Hepatocyte (in vitro differentiated cells): ENCODE measurements at regions not wholly inside any gene's neighbourhood (a gene's known extent, or its start where the extent isn't known, plus 50 kb on each side); places are given as distances from the start of the nearest gene placed in this dataset.

ENCODE experiments used
- DNase-seq: peaks from one replicate; pipeline ENCODE4 v3.0.0-alpha.2; 2016; ENCODE audit warnings: low spot score
- H2AFZ ChIP-seq: fragments of 200-600 bp; sonication (generic); 2 replicates; pipeline ENCODE4 v1.6.0; 2016; ENCODE audit warnings: antibody characterized with exemption, mild to moderate bottlenecking
- H3K27ac ChIP-seq: fragments of 200-600 bp; sonication (generic); 2 replicates; pipeline ENCODE4 v1.5.1; 2016; ENCODE audit warnings: mild to moderate bottlenecking
- H3K27me3 ChIP-seq: fragments of 200-600 bp; sonication (generic); 2 replicates; pipeline ENCODE4 v1.6.1; 2016
- H3K36me3 ChIP-seq: fragments of 200-600 bp; sonication (generic); replicated peaks from 2 replicates; pipeline ENCODE4 v1.5.1; 2016; ENCODE audit warnings: low read depth; ENCODE audit not compliant: insufficient read depth
- H3K4me1 ChIP-seq: fragments of 200-600 bp; sonication (generic); 2 replicates; pipeline ENCODE4 v1.5.1; 2016; ENCODE audit warnings: mild to moderate bottlenecking, moderate library complexity; ENCODE audit not compliant: insufficient read depth
- H3K4me2 ChIP-seq: fragments of 200-600 bp; sonication (generic); 2 replicates; pipeline ENCODE4 v1.6.0; 2016
- H3K4me3 ChIP-seq: fragments of 200-600 bp; sonication (generic); 2 replicates; pipeline ENCODE4 v1.5.1; 2016; ENCODE audit warnings: mild to moderate bottlenecking
- H3K79me2 ChIP-seq: fragments of 200-600 bp; sonication (generic); 2 replicates; pipeline ENCODE4 v1.6.0; 2017; ENCODE audit warnings: mild to moderate bottlenecking
- H3K9me2 ChIP-seq: fragments of 200-600 bp; sonication (generic); replicated peaks from 2 replicates; pipeline ENCODE4 v1.6.0; 2017; ENCODE audit warnings: mild to moderate bottlenecking; ENCODE audit not compliant: insufficient read depth
- H3K9me3 ChIP-seq: fragments of 200-600 bp; sonication (generic); 2 replicates; pipeline ENCODE4 v1.5.1; 2016; ENCODE audit warnings: low read depth, mild to moderate bottlenecking
- H4K20me1 ChIP-seq: fragments of 200-600 bp; sonication (generic); 2 replicates; pipeline ENCODE4 v1.6.0; 2016; ENCODE audit warnings: mild to moderate bottlenecking; ENCODE audit not compliant: insufficient read depth, poor library complexity, severe bottlenecking
- EZH2 ChIP-seq: fragments of 200-600 bp; sonication (generic); IDR thresholded peaks from 2 replicates; pipeline ENCODE4 v1.6.1; 2016; ENCODE audit warnings: antibody characterized with exemption, mild to moderate bottlenecking, borderline replicate concordance
- EZH2phosphoT487 ChIP-seq: fragments of 200-600 bp; sonication (generic); IDR thresholded peaks from one replicate; pipeline ENCODE4 v1.6.1; 2018; ENCODE audit warnings: antibody characterized with exemption, mild to moderate bottlenecking, low read depth, moderate library complexity; ENCODE audit not compliant: unreplicated experiment, severe bottlenecking
- WGBS: methylation state at CpG from one replicate; pipeline ENCODE4 v1.1.6; 2016; ENCODE audit warnings: low lambda C conversion rate; ENCODE audit errors: missing lambda C conversion rate; 5-methylcytosine and 5-hydroxymethylcytosine counted together
- TF ChIP-seq, protein P1 (sequence below): fragments of 200-600 bp; sonication (generic); IDR thresholded peaks from 2 replicates; pipeline ENCODE4 v1.5.1; 2016; ENCODE audit warnings: antibody characterized with exemption, mild to moderate bottlenecking; ENCODE audit not compliant: poor library complexity

DNA sequence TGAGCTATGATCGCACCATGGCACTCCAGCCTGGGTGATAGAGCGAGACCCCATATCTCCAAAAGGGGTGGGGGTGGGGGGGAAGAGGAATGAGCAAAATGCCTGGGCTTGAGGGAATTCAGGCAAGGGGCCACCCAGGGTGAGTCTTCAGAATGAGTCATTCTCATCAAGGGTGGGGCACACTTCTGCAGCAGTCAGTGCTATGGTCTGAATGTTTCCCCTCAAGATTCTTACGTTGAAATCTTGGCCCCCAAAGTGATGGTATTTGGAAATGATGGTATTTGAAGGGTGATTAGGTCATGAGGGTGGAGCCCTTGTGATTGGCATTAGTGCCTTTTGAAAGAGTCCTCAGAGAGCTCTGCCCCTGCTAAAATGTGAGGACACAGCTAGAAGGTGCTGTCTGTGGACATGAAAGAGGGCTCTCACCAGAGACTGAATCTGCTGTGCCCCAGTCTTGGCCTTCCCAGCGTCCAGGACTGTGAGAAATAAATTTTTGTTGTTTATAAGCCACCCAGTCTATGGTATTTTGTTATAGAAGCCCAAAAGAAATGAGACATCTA is 86.4 kb upstream of the THY1 start:
- Histone ChIP-seq H3K79me2 (no peaks in the 10 kb centered on the region), H3K9me2 (no peaks in the 10 kb centered on the region), H3K4me2 (no peak overlapping the region), H3K4me1 (no peaks in the 10 kb centered on the region), H4K20me1 (no peaks in the 10 kb centered on the region), H3K9me3 (no peaks in the 10 kb centered on the region), H3K4me3 (no peak overlapping the region), H2AFZ (no peak overlapping the region), H3K27ac (no peak overlapping the region), H3K27me3 (peaks cover 5% of the 10 kb centered on the region), H3K36me3 (no peaks in the 10 kb centered on the region)
- WGBS = 72% methylated on average over 4 of the region's 4 CpGs
- DNase-seq = no peak
- TF ChIP-seq EZH2phosphoT487 (no peak), EZH2 (no peak)
- TF ChIP-seq, protein P1, sequence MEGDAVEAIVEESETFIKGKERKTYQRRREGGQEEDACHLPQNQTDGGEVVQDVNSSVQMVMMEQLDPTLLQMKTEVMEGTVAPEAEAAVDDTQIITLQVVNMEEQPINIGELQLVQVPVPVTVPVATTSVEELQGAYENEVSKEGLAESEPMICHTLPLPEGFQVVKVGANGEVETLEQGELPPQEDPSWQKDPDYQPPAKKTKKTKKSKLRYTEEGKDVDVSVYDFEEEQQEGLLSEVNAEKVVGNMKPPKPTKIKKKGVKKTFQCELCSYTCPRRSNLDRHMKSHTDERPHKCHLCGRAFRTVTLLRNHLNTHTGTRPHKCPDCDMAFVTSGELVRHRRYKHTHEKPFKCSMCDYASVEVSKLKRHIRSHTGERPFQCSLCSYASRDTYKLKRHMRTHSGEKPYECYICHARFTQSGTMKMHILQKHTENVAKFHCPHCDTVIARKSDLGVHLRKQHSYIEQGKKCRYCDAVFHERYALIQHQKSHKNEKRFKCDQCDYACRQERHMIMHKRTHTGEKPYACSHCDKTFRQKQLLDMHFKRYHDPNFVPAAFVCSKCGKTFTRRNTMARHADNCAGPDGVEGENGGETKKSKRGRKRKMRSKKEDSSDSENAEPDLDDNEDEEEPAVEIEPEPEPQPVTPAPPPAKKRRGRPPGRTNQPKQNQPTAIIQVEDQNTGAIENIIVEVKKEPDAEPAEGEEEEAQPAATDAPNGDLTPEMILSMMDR = no peak

DNA sequence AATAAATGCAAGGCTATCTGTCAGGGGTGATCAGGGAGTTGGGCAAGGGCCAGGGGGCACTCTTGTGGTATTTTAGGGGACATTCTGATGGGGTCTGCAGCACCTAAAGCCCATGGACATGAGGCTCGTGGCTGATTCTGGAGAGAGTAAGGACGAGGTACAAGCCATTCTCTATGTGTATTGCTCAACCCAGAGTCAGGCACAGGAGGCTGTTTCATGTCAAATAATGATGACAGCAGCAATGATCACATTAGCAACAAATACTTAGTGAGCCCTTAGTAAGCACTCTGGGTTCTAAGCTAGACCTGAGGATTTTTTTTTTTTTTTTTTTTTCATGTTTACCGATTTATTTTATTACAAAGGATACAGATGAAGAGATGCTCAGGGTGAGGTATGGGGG is 83.5 kb upstream of the THY1 start:
- H3K4me2 ChIP-seq = no peak overlapping the region
- H3K9me3 ChIP-seq = no peaks in the 10 kb centered on the region
- 46% methylated on average over 3 of the region's 3 CpGs for WGBS
- no peaks in the 10 kb centered on the region for H3K4me1 ChIP-seq
- H3K4me3 ChIP-seq = no peak overlapping the region
- TF ChIP-seq EZH2phosphoT487 (no peak), EZH2 (no peak)
- TF ChIP-seq, protein P1 = no peak
- no peak overlapping the region for H3K27ac ChIP-seq
- no peak for DNase-seq
- H3K27me3 ChIP-seq = no peaks in the 10 kb centered on the region
- H3K36me3 ChIP-seq = no peaks in the 10 kb centered on the region
- H4K20me1 ChIP-seq = no peaks in the 10 kb centered on the region
- H2AFZ ChIP-seq = no peak overlapping the region
- no peaks in the 10 kb centered on the region for H3K9me2 ChIP-seq
- no peaks in the 10 kb centered on the region for H3K79me2 ChIP-seq

DNA sequence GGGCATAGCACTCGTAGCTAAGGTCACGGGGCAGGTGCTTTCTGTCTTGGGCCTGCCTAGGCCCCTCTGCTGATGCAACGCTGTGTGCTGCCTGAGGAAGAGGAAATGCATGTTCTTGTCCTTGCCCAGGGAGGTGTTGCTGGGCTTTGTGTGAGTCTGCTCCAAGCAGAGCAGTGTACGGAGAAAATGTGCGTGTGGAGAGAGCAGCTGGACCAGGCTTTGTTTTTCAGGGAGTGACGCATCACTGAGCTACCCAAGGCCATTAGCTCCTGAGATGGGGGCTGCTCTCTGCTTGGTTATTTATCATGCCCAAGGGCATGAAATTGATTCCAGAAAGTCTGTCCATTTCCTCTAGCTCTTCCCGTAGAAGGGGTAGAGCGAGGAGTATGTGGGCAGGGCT is 82.9 kb upstream of the THY1 start:
- Histone ChIP-seq H3K27me3 (no peaks in the 10 kb centered on the region), H3K9me2 (no peaks in the 10 kb centered on the region), H4K20me1 (no peaks in the 10 kb centered on the region), H3K79me2 (no peaks in the 10 kb centered on the region), H3K4me2 (no peak overlapping the region), H3K4me3 (no peak overlapping the region), H3K36me3 (no peaks in the 10 kb centered on the region), H3K9me3 (no peaks in the 10 kb centered on the region), H3K4me1 (no peaks in the 10 kb centered on the region), H3K27ac (no peak overlapping the region), H2AFZ (no peak overlapping the region)
- DNase-seq = no peak
- WGBS = 81% methylated on average over 8 of the region's 8 CpGs
- TF ChIP-seq EZH2phosphoT487 (no peak), EZH2 (no peak)
- TF ChIP-seq, protein P1 = no peak

DNA sequence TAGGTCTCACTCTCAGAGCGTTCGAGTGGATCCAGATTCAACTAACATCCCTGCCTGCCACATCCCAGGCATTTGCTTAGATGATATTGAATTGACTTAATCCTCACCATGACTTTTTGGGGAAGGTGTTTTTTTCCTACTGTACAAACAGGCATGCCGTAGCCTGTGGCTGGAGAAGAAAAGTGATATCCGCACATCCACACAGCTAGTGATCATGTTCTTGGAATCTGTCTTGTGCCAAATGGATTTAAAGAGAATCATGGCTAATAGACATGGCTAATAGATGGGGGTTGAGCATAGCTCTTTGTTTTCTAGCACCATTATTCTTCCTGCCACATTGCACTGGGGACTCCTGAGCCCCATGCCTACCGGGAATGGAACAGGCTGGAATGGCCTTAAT is 82.1 kb upstream of the THY1 start:
- 83% methylated on average over 5 of the region's 5 CpGs for WGBS
- no peaks in the 10 kb centered on the region for H4K20me1 ChIP-seq

More for the DNA sequence above, 82.1 kb upstream of the THY1 start:
- no peak overlapping the region for H3K4me3 ChIP-seq
- no peaks in the 10 kb centered on the region for H3K36me3 ChIP-seq
- H2AFZ ChIP-seq = no peak overlapping the region
- H3K27me3 ChIP-seq = no peaks in the 10 kb centered on the region
- no peaks in the 10 kb centered on the region for H3K79me2 ChIP-seq
- no peaks in the 10 kb centered on the region for H3K9me3 ChIP-seq
- TF ChIP-seq EZH2phosphoT487 (no peak), EZH2 (no peak)
- TF ChIP-seq, protein P1 = no peak
- H3K4me1 ChIP-seq = no peaks in the 10 kb centered on the region
- no peak for DNase-seq
- H3K27ac ChIP-seq = no peak overlapping the region
- H3K9me2 ChIP-seq = no peaks in the 10 kb centered on the region
- no peak overlapping the region for H3K4me2 ChIP-seq
